SK-N-MC (cell line): ENCODE measurements at regions not wholly inside any gene's neighbourhood (a gene's known extent, or its start where the extent isn't known, plus 50 kb on each side); places are given as distances from the start of the nearest gene placed in this dataset.

Experiments
- DNase-seq: peaks from one replicate; pipeline ENCODE4 v3.0.0-alpha.2; 2011; ENCODE audit warnings: low read depth, low spot score
- H3K27ac ChIP-seq: fragments of 200-600 bp; sonication (generic); 2 replicates; pipeline ENCODE4 v1.5.1; 2016; ENCODE audit warnings: mixed run types
- H3K36me3 ChIP-seq: fragments of 200-600 bp; sonication (generic); 2 replicates; pipeline ENCODE4 v1.6.1; 2017; ENCODE audit warnings: antibody characterized with exemption, low read length, mixed read lengths; ENCODE audit not compliant: insufficient read depth
- H3K4me3 ChIP-seq: fragments of 200-600 bp; sonication (generic); 2 replicates; pipeline ENCODE4 v1.5.1; 2016
- H3K9ac ChIP-seq: fragments of 200-600 bp; sonication (generic); 2 replicates; pipeline ENCODE4 v1.8.0; 2017; ENCODE audit warnings: mixed run types, mixed read lengths; ENCODE audit not compliant: insufficient read length
- H3K9me3 ChIP-seq: fragments of 200-600 bp; sonication (generic); 2 replicates; pipeline ENCODE4 v1.6.1; 2017; ENCODE audit warnings: low read depth, mild to moderate bottlenecking, antibody characterized with exemption, low read length, moderate library complexity, mixed read lengths
- EZH2 ChIP-seq: fragments of 200-600 bp; sonication (generic); IDR thresholded peaks from one replicate; pipeline ENCODE4 v1.6.1; 2017; ENCODE audit warnings: antibody characterized with exemption
- FOXP2 ChIP-seq: optimal IDR thresholded peaks from 2 replicates; pipeline ENCODE3; 2011; ENCODE audit warnings: mild to moderate bottlenecking, moderate library complexity; ENCODE audit not compliant: insufficient read depth; ENCODE audit errors: extremely low read length, control extremely low read depth
- POLR2AphosphoS5 ChIP-seq: IDR thresholded peaks from 2 replicates; pipeline ENCODE4 v1.6.1; 2012; ENCODE audit warnings: mild to moderate bottlenecking, low read depth, low read length, borderline replicate concordance

- H3K9ac ChIP-seq, result no peak overlapping the region
- H3K27ac ChIP-seq, result no peak overlapping the region
- H3K9me3 ChIP-seq, result no peaks in the 10 kb centered on the region
- no peak for DNase-seq
- H3K4me3 ChIP-seq, result no peak overlapping the region
- H3K36me3 ChIP-seq, result no peaks in the 10 kb centered on the region
- TF ChIP-seq POLR2AphosphoS5 (no peak), EZH2 (no peak), FOXP2 (no peak)
These were observed 238.5 kb upstream of the SASH1 start for GRCh38 chr6:148104131-148104530.

GRCh38 chr6:148105695-148106094 is 236.9 kb upstream of the SASH1 start:
- no peak overlapping the region for H3K4me3 ChIP-seq
- no peak overlapping the region for H3K27ac ChIP-seq
- no peak overlapping the region for H3K9ac ChIP-seq
- H3K9me3 ChIP-seq, result no peaks in the 10 kb centered on the region
- DNase-seq, result no peak
- no peaks in the 10 kb centered on the region for H3K36me3 ChIP-seq
- TF ChIP-seq FOXP2 (no peak), EZH2 (no peak), POLR2AphosphoS5 (no peak)

- DNase-seq, result no peak
- Histone ChIP-seq H3K4me3 (no peak overlapping the region), H3K9ac (no peak overlapping the region), H3K9me3 (no peaks in the 10 kb centered on the region), H3K27ac (no peak overlapping the region), H3K36me3 (no peaks in the 10 kb centered on the region)
- no peak for TF ChIP-seq FOXP2
- no peak for TF ChIP-seq POLR2AphosphoS5
- TF ChIP-seq EZH2, result no peak
These were observed 234.7 kb upstream of the SASH1 start for GRCh38 chr6:148107911-148108310.

- TF ChIP-seq POLR2AphosphoS5, result no peak
- TF ChIP-seq FOXP2, result no peak
- TF ChIP-seq EZH2, result no peak
- DNase-seq, result no peak
- Histone ChIP-seq H3K36me3 (no peaks in the 10 kb centered on the region), H3K9ac (no peak overlapping the region), H3K9me3 (no peaks in the 10 kb centered on the region), H3K4me3 (no peak overlapping the region), H3K27ac (no peak overlapping the region)
These were observed 232.9 kb upstream of the SASH1 start for GRCh38 chr6:148109732-148110131.

GRCh38 chr6:148110925-148111324 is 231.7 kb upstream of the SASH1 start:
- Histone ChIP-seq H3K36me3 (no peaks in the 10 kb centered on the region), H3K9me3 (no peaks in the 10 kb centered on the region), H3K27ac (no peak overlapping the region), H3K4me3 (no peak overlapping the region), H3K9ac (no peak overlapping the region)
- DNase-seq, result no peak
- no peak for TF ChIP-seq EZH2
- TF ChIP-seq FOXP2, result no peak
- no peak for TF ChIP-seq POLR2AphosphoS5

- no peak for DNase-seq
- no peaks in the 10 kb centered on the region for H3K36me3 ChIP-seq
- H3K4me3 ChIP-seq, result no peak overlapping the region
- no peak overlapping the region for H3K9ac ChIP-seq
- no peaks in the 10 kb centered on the region for H3K9me3 ChIP-seq
- no peak overlapping the region for H3K27ac ChIP-seq
- TF ChIP-seq FOXP2 (no peak), EZH2 (no peak), POLR2AphosphoS5 (no peak)
These were observed 229.8 kb upstream of the SASH1 start for GRCh38 chr6:148112851-148113319.

- no peak for DNase-seq
- Histone ChIP-seq H3K9ac (no peak overlapping the region), H3K4me3 (no peak overlapping the region), H3K9me3 (no peaks in the 10 kb centered on the region), H3K27ac (no peak overlapping the region), H3K36me3 (no peaks in the 10 kb centered on the region)
- TF ChIP-seq FOXP2 (no peak), EZH2 (no peak), POLR2AphosphoS5 (no peak)
These were observed 226.6 kb upstream of the SASH1 start for GRCh38 chr6:148116001-148116400.

- no peaks in the 10 kb centered on the region for H3K9me3 ChIP-seq
- H3K4me3 ChIP-seq, result no peak overlapping the region
- no peak for DNase-seq
- TF ChIP-seq POLR2AphosphoS5 (no peak), FOXP2 (no peak), EZH2 (no peak)
- H3K36me3 ChIP-seq, result no peaks in the 10 kb centered on the region
- H3K9ac ChIP-seq, result no peak overlapping the region
- peak overlapping the region; percentile 43; the same call in 1 of the 2 replicates for H3K27ac ChIP-seq
These were observed 224.4 kb upstream of the SASH1 start for GRCh38 chr6:148118244-148118643.

GRCh38 chr6:148128014-148128730 is 214.5 kb upstream of the SASH1 start:
- Histone ChIP-seq H3K9ac (no peak overlapping the region), H3K4me3 (no peak overlapping the region), H3K27ac (no peak overlapping the region), H3K9me3 (no peaks in the 10 kb centered on the region), H3K36me3 (no peaks in the 10 kb centered on the region)
- no peak for DNase-seq
- TF ChIP-seq EZH2 (no peak), POLR2AphosphoS5 (no peak), FOXP2 (no peak)
